KMS-11 (cell line): ENCODE measurements at regions not wholly inside any gene's neighbourhood (a gene's known extent, or its start where the extent isn't known, plus 50 kb on each side); places are given as distances from the start of the nearest gene placed in this dataset.
"Not testable (repeated sequence)": the region's sequence is repeated elsewhere in the genome, so short reads cannot be mapped to it uniquely, and the experiment has no call there.

Experiments
- H2AFZ ChIP-seq: fragments of 200-600 bp; sonication (generic); 2 replicates; pipeline ENCODE4 v1.6.1; 2016; ENCODE audit warnings: antibody characterized with exemption, mixed run types, low read depth
- H3K27ac ChIP-seq: fragments of 200-600 bp; sonication (generic); 2 replicates; pipeline ENCODE4 v1.6.1; 2016; ENCODE audit warnings: mild to moderate bottlenecking, mixed run types
- H3K27me3 ChIP-seq: fragments of 200-600 bp; sonication (generic); 2 replicates; pipeline ENCODE4 v1.6.1; 2017; ENCODE audit warnings: mild to moderate bottlenecking, low read depth, mixed run types, moderate library complexity; ENCODE audit not compliant: insufficient read depth
- H3K36me3 ChIP-seq: fragments of 200-600 bp; sonication (generic); 2 replicates; pipeline ENCODE4 v1.6.1; 2017; ENCODE audit warnings: mild to moderate bottlenecking, mixed run types; ENCODE audit not compliant: insufficient read depth
- H3K4me1 ChIP-seq: fragments of 200-600 bp; sonication (generic); 2 replicates; pipeline ENCODE4 v1.6.1; 2016; ENCODE audit warnings: mild to moderate bottlenecking, low read depth, mixed run types; ENCODE audit not compliant: poor library complexity, severe bottlenecking
- H3K4me2 ChIP-seq: fragments of 200-600 bp; sonication (generic); 2 replicates; pipeline ENCODE4 v1.7.0; 2016; ENCODE audit warnings: mild to moderate bottlenecking, mixed run types
- H3K4me3 ChIP-seq: fragments of 200-600 bp; sonication (generic); IDR thresholded peaks from 2 replicates; pipeline ENCODE4 v1.6.1; 2017; ENCODE audit warnings: low read depth, low read length, mixed read lengths; ENCODE audit not compliant: insufficient read depth
- H3K79me2 ChIP-seq: fragments of 200-600 bp; sonication (generic); 2 replicates; pipeline ENCODE4 v1.6.1; 2016; ENCODE audit warnings: low read depth, mixed run types; ENCODE audit not compliant: insufficient read depth
- H3K9ac ChIP-seq: fragments of 200-600 bp; sonication (generic); 2 replicates; pipeline ENCODE4 v1.6.1; 2016; ENCODE audit warnings: mild to moderate bottlenecking, mixed run types
- H4K20me1 ChIP-seq: fragments of 200-600 bp; sonication (generic); 2 replicates; pipeline ENCODE4 v1.6.1; 2016; ENCODE audit warnings: mild to moderate bottlenecking, mixed run types; ENCODE audit not compliant: insufficient read depth
- TF ChIP-seq, protein P1 (sequence below): fragments of 200-600 bp; sonication (generic); conservative IDR thresholded peaks from 2 replicates; pipeline ENCODE4 v1.6.1; 2017; ENCODE audit warnings: low read depth, mild to moderate bottlenecking, antibody characterized with exemption, low read length, moderate library complexity, mixed read lengths

GRCh38 chr22:16391417-16391930 lies 201.1 kb downstream of the CCT8L2 start:
- not testable (repeated sequence) for H3K4me2 ChIP-seq, H3K36me3 ChIP-seq, H3K4me3 ChIP-seq, H2AFZ ChIP-seq, H3K79me2 ChIP-seq, H3K27me3 ChIP-seq, H3K9ac ChIP-seq, H3K4me1 ChIP-seq, H3K27ac ChIP-seq, H4K20me1 ChIP-seq

DNA sequence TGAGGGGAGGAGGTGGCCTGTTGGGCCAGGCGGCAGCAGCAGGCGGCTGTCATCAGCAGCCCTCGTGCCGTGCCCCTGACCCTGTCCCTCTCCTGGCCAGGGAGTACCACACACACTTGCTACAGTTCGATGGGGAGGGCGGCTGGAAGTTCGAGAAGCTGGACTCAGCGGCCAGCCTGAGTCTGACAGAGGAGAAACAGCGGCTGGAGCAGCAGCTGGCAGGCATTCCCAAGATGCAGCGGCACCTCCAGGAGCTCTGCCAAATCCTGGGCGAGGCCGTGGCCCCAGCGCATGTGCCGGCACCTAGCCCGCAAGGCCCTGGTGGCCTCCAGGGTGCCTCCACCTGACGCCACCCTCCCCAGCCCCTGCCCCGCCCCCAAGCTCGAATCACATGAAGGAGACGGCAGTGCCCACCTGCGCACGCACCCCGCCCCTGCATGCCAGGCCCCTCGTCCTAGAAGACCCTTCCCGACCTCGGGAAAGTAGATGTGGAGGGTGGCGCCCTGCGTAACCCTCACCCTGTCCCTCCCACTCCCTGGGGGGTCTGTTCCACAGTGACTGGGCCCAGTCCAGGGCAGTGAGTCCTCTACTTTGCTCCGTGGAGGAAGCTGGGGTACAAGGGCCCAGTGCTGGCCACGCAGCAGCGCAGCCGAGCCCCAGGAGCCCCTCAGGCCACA lies 201.9 kb downstream of the CCT8L2 start:
- H3K79me2 ChIP-seq, H4K20me1 ChIP-seq, H3K4me2 ChIP-seq, H3K27ac ChIP-seq, H3K4me3 ChIP-seq, H2AFZ ChIP-seq, H3K9ac ChIP-seq, H3K4me1 ChIP-seq, H3K27me3 ChIP-seq, H3K36me3 ChIP-seq: not testable (repeated sequence)

DNA sequence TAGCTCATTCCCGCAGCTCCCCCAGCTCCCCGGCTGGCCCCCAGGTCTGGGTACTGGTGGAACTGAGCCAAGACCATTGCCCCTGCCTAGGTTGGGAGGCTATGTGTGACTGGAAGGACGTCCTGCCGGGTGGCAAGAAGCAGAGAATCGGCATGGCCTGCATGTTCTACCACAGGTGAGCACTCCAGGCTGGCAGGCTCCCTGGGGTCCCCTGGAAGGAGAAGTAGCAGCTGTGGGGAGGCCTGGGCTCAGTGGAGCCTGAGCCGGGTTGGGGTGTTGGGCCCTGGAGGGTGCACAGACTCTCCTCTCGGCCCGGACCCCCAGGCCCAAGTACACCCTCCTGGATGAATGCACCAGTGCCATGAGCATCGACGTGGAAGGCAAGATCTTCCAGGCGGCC lies 202.6 kb downstream of the CCT8L2 start:
- H3K9ac ChIP-seq, H3K79me2 ChIP-seq, H3K27me3 ChIP-seq, H3K27ac ChIP-seq, H2AFZ ChIP-seq, H3K36me3 ChIP-seq, H3K4me3 ChIP-seq, H3K4me2 ChIP-seq, H3K4me1 ChIP-seq, H4K20me1 ChIP-seq: not testable (repeated sequence)

- not testable (repeated sequence) for H2AFZ ChIP-seq, H3K9ac ChIP-seq, H3K4me3 ChIP-seq, H4K20me1 ChIP-seq, H3K4me1 ChIP-seq, H3K36me3 ChIP-seq, H3K27me3 ChIP-seq, H3K79me2 ChIP-seq, H3K27ac ChIP-seq, H3K4me2 ChIP-seq
These were observed 203.4 kb downstream of the CCT8L2 start for GRCh38 chr22:16389256-16389655.

GRCh38 chr22:16388616-16389015 lies 204.0 kb downstream of the CCT8L2 start:
- not testable (repeated sequence) for H2AFZ ChIP-seq, H3K27me3 ChIP-seq, H3K36me3 ChIP-seq, H3K79me2 ChIP-seq, H4K20me1 ChIP-seq, H3K4me3 ChIP-seq, H3K9ac ChIP-seq, H3K4me1 ChIP-seq, H3K4me2 ChIP-seq, H3K27ac ChIP-seq

- H3K4me3 ChIP-seq, H4K20me1 ChIP-seq, H3K4me2 ChIP-seq, H3K9ac ChIP-seq, H3K79me2 ChIP-seq, H3K4me1 ChIP-seq, H3K36me3 ChIP-seq, H3K27ac ChIP-seq, H3K27me3 ChIP-seq, H2AFZ ChIP-seq: not testable (repeated sequence)
These were observed 204.5 kb downstream of the CCT8L2 start for GRCh38 chr22:16388127-16388526.

DNA sequence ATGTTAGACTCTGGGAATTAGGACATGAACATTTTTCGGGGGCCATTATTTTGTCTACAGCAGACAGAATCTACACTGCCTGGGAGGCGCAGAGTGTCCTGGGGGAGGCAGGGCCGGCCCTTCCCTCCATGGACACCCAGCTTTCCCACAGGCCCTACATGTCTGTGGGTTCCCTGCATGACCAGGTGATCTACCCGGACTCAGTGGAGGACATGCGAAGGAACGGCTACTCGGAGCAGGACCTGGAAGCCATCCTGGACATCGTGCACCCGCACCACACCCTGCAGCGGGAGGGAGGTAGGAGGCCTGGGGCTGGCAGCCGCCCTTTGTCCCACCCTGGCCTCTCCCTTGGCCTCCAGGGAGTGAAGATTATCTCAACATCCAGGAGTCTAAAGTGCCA lies 205.1 kb downstream of the CCT8L2 start:
- H3K79me2 ChIP-seq, H3K4me1 ChIP-seq: not testable (repeated sequence)

DNA sequence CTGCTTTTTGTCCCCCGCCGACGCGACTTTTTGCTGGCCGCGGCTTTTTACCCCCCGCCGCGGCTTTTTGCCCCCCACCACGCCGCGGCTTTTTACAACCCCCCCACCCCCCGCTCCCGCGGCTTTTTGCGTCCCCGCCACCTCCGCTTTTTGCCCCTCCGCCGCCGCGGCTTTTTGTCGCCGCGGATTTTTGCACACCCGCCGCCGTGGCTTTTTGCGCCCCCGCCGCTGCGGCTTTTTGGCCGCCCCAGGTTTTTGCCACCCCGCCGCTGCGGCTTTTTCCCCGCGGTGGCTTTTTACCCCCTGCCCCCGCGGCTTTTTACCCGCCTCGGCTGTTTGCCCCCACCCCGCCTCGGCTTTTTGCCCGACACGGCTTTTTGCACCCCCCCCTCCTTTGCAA lies 205.5 kb downstream of the CCT8L2 start:
- H4K20me1 ChIP-seq, result no peaks in the 10 kb centered on the region
- no peaks in the 10 kb centered on the region for H3K4me1 ChIP-seq
- no peak overlapping the region for H3K4me3 ChIP-seq
- H3K9ac ChIP-seq, result no peak overlapping the region
- H3K27ac ChIP-seq, result no peak overlapping the region
- H3K4me2 ChIP-seq, result no peak overlapping the region
- TF ChIP-seq, protein P1, sequence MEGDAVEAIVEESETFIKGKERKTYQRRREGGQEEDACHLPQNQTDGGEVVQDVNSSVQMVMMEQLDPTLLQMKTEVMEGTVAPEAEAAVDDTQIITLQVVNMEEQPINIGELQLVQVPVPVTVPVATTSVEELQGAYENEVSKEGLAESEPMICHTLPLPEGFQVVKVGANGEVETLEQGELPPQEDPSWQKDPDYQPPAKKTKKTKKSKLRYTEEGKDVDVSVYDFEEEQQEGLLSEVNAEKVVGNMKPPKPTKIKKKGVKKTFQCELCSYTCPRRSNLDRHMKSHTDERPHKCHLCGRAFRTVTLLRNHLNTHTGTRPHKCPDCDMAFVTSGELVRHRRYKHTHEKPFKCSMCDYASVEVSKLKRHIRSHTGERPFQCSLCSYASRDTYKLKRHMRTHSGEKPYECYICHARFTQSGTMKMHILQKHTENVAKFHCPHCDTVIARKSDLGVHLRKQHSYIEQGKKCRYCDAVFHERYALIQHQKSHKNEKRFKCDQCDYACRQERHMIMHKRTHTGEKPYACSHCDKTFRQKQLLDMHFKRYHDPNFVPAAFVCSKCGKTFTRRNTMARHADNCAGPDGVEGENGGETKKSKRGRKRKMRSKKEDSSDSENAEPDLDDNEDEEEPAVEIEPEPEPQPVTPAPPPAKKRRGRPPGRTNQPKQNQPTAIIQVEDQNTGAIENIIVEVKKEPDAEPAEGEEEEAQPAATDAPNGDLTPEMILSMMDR, result no peak
- H3K27me3 ChIP-seq, result no peaks in the 10 kb centered on the region
- no peaks in the 10 kb centered on the region for H3K79me2 ChIP-seq
- no peaks in the 10 kb centered on the region for H3K36me3 ChIP-seq
- H2AFZ ChIP-seq, result no peak overlapping the region

More for the DNA sequence above, 205.1 kb downstream of the CCT8L2 start:
- H3K4me3 ChIP-seq, H3K4me2 ChIP-seq, H2AFZ ChIP-seq, H4K20me1 ChIP-seq, H3K9ac ChIP-seq, H3K36me3 ChIP-seq, H3K27ac ChIP-seq, H3K27me3 ChIP-seq: not testable (repeated sequence)

DNA sequence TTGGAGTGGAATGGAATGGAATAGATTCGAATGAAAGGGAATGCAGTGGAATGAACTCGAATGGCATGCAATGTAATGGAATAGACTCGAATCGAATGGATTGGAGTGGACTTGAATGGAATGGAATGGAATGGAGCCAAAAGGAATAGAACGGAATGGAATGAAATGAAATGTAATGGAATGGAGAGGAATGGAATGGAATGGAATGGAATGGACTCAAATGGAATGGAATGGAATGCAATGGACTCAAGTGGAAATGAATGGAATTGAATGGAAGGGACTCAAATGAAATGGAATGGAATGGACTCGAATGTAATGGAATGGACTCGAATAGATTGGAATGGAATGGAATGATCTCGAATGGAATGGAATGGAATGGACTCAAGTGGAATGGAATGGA lies 231.3 kb downstream of the CCT8L2 start:
- H3K79me2 ChIP-seq, H4K20me1 ChIP-seq: not testable (repeated sequence)

DNA sequence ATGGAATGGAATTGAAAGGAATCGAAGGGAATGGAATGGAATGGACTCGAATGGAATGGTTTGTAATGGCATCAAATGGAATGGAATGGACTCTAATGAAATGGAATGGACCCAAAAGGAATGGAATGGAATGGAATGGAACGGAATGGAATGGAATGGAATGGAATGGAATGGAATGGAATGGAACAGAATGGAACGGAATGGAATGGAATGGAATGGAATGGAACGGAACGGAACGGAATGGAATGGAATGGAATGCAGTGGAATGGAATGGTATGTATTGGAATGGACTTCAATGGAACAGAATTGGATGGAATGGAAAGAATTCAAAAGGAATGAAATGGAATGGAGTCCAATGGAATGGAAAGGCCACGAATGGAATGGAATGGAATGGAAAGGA lies 240.0 kb downstream of the CCT8L2 start:
- H3K27ac ChIP-seq, H3K4me2 ChIP-seq, H3K79me2 ChIP-seq, H3K4me3 ChIP-seq, H2AFZ ChIP-seq, H3K27me3 ChIP-seq, H3K36me3 ChIP-seq, H3K4me1 ChIP-seq, H3K9ac ChIP-seq, H4K20me1 ChIP-seq: not testable (repeated sequence)

More for the DNA sequence above, 231.3 kb downstream of the CCT8L2 start:
- H3K27ac ChIP-seq, H3K36me3 ChIP-seq, H3K4me1 ChIP-seq, H3K4me3 ChIP-seq, H3K4me2 ChIP-seq, H3K9ac ChIP-seq, H2AFZ ChIP-seq, H3K27me3 ChIP-seq: not testable (repeated sequence)
